A673 (cell line): ENCODE measurements at regions not wholly inside any gene's neighbourhood (a gene's known extent, or its start where the extent isn't known, plus 50 kb on each side); places are given as distances from the start of the nearest gene placed in this dataset.

Experiments used
- BruUV-seq: library from RNA; stranded (reverse); fragments of 400-500 nt; replicated peaks from 2 replicates; lab custom pipeline; 2021; lab: Mats Ljungman, UMichigan
- CTCF ChIA-PET: fragments of 300-600 bp; sonication (Branson Sonifier 250); formaldehyde crosslinking; loops from one replicate; lab custom pipeline; 2022; ENCODE audit warnings: antibody characterized with exemption; lab: Charles Lee
- POLR2A ChIA-PET: fragments of 300-600 bp; sonication (Branson Sonifier 250); formaldehyde crosslinking; loops from one replicate; lab custom pipeline; 2022; ENCODE audit warnings: antibody characterized with exemption; ENCODE audit not compliant: low non-redundant PET; lab: Charles Lee
- DNase-seq: peaks from one replicate; pipeline ENCODE4 v3.0.0-alpha.2; 2015; ENCODE audit warnings: low spot score
- H3K27ac ChIP-seq: fragments of 200-600 bp; sonication (generic); 2 replicates; pipeline ENCODE4 v1.5.1; 2016; ENCODE audit warnings: mixed run types, low read depth, mild to moderate bottlenecking, mixed read lengths, antibody characterized with exemption, low read length; ENCODE audit not compliant: poor library complexity, severe bottlenecking
- H3K27me3 ChIP-seq: fragments of 200-600 bp; sonication (generic); replicated peaks from 2 replicates; pipeline ENCODE4 v1.6.1; 2017; ENCODE audit warnings: mixed run types, low read depth, mild to moderate bottlenecking, mixed read lengths, antibody characterized with exemption, low read length; ENCODE audit not compliant: insufficient read depth, poor library complexity
- H3K36me3 ChIP-seq: fragments of 200-600 bp; sonication (generic); 2 replicates; pipeline ENCODE4 v1.6.1; 2016; ENCODE audit warnings: mixed run types, mild to moderate bottlenecking, mixed read lengths, antibody characterized with exemption, low read length; ENCODE audit not compliant: insufficient read depth, poor library complexity, severe bottlenecking
- H3K4me1 ChIP-seq: fragments of 200-600 bp; sonication (generic); 2 replicates; pipeline ENCODE4 v1.6.1; 2017; ENCODE audit warnings: mixed run types, mild to moderate bottlenecking, mixed read lengths, antibody characterized with exemption, low read length; ENCODE audit not compliant: insufficient read depth, poor library complexity, severe bottlenecking
- H3K4me3 ChIP-seq: fragments of 200-600 bp; sonication (generic); 2 replicates; pipeline ENCODE4 v1.5.1; 2016; ENCODE audit warnings: low read depth, mixed run types, mild to moderate bottlenecking, mixed read lengths, low read length; ENCODE audit not compliant: poor library complexity, severe bottlenecking
- H3K9me3 ChIP-seq: fragments of 200-600 bp; sonication (generic); 2 replicates; pipeline ENCODE4 v1.6.1; 2016; ENCODE audit warnings: mixed run types, low read depth, mild to moderate bottlenecking, mixed read lengths, antibody characterized with exemption, low read length; ENCODE audit not compliant: poor library complexity, severe bottlenecking
- CTCF ChIP-seq: fragments of 300-800, 200-600 bp; sonication (generic); conservative IDR thresholded peaks from 2 replicates; pipeline ENCODE4 v1.5.1; 2017; ENCODE audit warnings: low read depth, mild to moderate bottlenecking, antibody characterized with exemption, low read length, moderate library complexity, mixed read lengths
- EZH2 ChIP-seq: fragments of 200-600 bp; sonication (generic); IDR thresholded peaks from 2 replicates; pipeline ENCODE4 v1.6.1; 2017; ENCODE audit warnings: borderline replicate concordance, low read depth, mild to moderate bottlenecking, mixed read lengths, antibody characterized with exemption, low read length; ENCODE audit not compliant: poor library complexity, severe bottlenecking
- intact Hi-C: fragments of 100-400 bp; cut with micrococcal nuclease; formaldehyde crosslinking; loops from one replicate; pipeline ENCODE4 v1.10.0; 2022; ENCODE audit not compliant: unreplicated experiment

- H3K4me1 ChIP-seq = no peaks in the 10 kb centered on the region
- no peaks in the 10 kb centered on the region for H3K36me3 ChIP-seq
- no peak for TF ChIP-seq CTCF
- no peak for TF ChIP-seq EZH2
- ChIA-PET CTCF (no interaction called here), POLR2A (no interaction called here)
- H3K27me3 ChIP-seq = no peaks in the 10 kb centered on the region
- H3K9me3 ChIP-seq = no peaks in the 10 kb centered on the region
- H3K4me3 ChIP-seq = no peak overlapping the region
- H3K27ac ChIP-seq = no peak overlapping the region
- intact Hi-C loops = no loop called here
- BruUV-seq = no TSS peak
- no peak for DNase-seq
Observed at GRCh38 chr9:23586906-23587305, 239.1 kb downstream of the ELAVL2 start.

GRCh38 chr9:23587433-23587832, 238.6 kb downstream of the ELAVL2 start:
- no peak overlapping the region for H3K27ac ChIP-seq
- H3K4me1 ChIP-seq = no peaks in the 10 kb centered on the region
- TF ChIP-seq CTCF = no peak
- TF ChIP-seq EZH2 = no peak
- intact Hi-C loops = no loop called here
- ChIA-PET POLR2A (no interaction called here), CTCF (no interaction called here)
- H3K4me3 ChIP-seq = no peak overlapping the region
- H3K27me3 ChIP-seq = no peaks in the 10 kb centered on the region
- H3K9me3 ChIP-seq = no peaks in the 10 kb centered on the region
- DNase-seq = no peak
- H3K36me3 ChIP-seq = no peaks in the 10 kb centered on the region
- BruUV-seq = no TSS peak

- no TSS peak for BruUV-seq
- CTCF ChIA-PET = no interaction called here
- intact Hi-C loops = no loop called here
Observed at GRCh38 chr9:23587903-23588302, 238.1 kb downstream of the ELAVL2 start.

More at GRCh38 chr9:23587903-23588302, 238.1 kb downstream of the ELAVL2 start:
- no peak overlapping the region for H3K4me3 ChIP-seq
- H3K9me3 ChIP-seq = no peaks in the 10 kb centered on the region
- POLR2A ChIA-PET = no interaction called here
- no peaks in the 10 kb centered on the region for H3K4me1 ChIP-seq
- H3K27me3 ChIP-seq = no peaks in the 10 kb centered on the region
- no peak for DNase-seq
- H3K36me3 ChIP-seq = no peaks in the 10 kb centered on the region
- TF ChIP-seq CTCF (no peak), EZH2 (no peak)
- no peak overlapping the region for H3K27ac ChIP-seq
